ENCODE measurements at regions not wholly inside any gene's neighbourhood (a gene's known extent, or its start where the extent isn't known, plus 50 kb on each side); places are given as distances from the start of the nearest gene placed in this dataset.

GRCh38 chr6:18663011-18663410, 275.9 kb downstream of the RNF144B start:
- TF ChIP-seq RFX5 (IDR thresholded peaks at IDR 0.05; ENCODE audit: low read depth, low read length) (no peak), CTCF (conservative IDR thresholded peaks at IDR 0.05; ENCODE audit: low read depth, low read length) (no peak), SMC3 (IDR thresholded peaks at IDR 0.05; ENCODE audit: low read depth, low read length) (no peak), POLR2A (IDR thresholded peaks at IDR 0.05; ENCODE audit: low read depth, low read length) (no peak), USF2 (IDR thresholded peaks at IDR 0.05; ENCODE audit: low read depth, low read length) (no peak), RAD21 (IDR thresholded peaks at IDR 0.05; ENCODE audit: low read length) (no peak), MXI1 (IDR thresholded peaks at IDR 0.05; ENCODE audit: borderline replicate concordance, low read depth, low read length) (no peak)

Measured in IMR-90 (cell line).